HEK293T (cell line): ENCODE measurements at regions not wholly inside any gene's neighbourhood (a gene's known extent, or its start where the extent isn't known, plus 50 kb on each side); places are given as distances from the start of the nearest gene placed in this dataset.

Source experiments
- BHLHE40 ChIP-seq: fragments of 450-650 bp; IDR thresholded peaks from 2 replicates; pipeline ENCODE4 v1.6.1; 2016; ENCODE audit warnings: mild to moderate bottlenecking, moderate library complexity, borderline replicate concordance
- ELF4 ChIP-seq: fragments of 450-650 bp; IDR thresholded peaks from 2 replicates; pipeline ENCODE4 v1.6.1; 2017; ENCODE audit warnings: antibody characterized with exemption
- FOXK2 ChIP-seq: fragments of 450-650 bp; IDR thresholded peaks from 2 replicates; pipeline ENCODE4 v1.6.1; 2016; ENCODE audit warnings: mild to moderate bottlenecking
- HDGF ChIP-seq: fragments of 450-650 bp; IDR thresholded peaks from 2 replicates; pipeline ENCODE4 v1.6.1; 2017; ENCODE audit warnings: antibody characterized with exemption, borderline replicate concordance
- L3MBTL2 ChIP-seq: fragments of 450-650 bp; conservative IDR thresholded peaks from 2 replicates; pipeline ENCODE4 v1.6.1; 2016; ENCODE audit warnings: mild to moderate bottlenecking
- SUZ12 ChIP-seq: fragments of 450-650 bp; IDR thresholded peaks from 2 replicates; pipeline ENCODE4 v1.6.1; 2016; ENCODE audit warnings: mild to moderate bottlenecking

- TF ChIP-seq L3MBTL2 (no peak), HDGF (no peak), ELF4 (no peak), FOXK2 (no peak), SUZ12 (no peak), BHLHE40 (no peak)
Measured at GRCh38 chr20:60480950-60481742, 522.9 kb downstream of the CDH26 start.
